Testis (tissue), 2 donors: ENCODE measurements at regions not wholly inside any gene's neighbourhood (a gene's known extent, or its start where the extent isn't known, plus 50 kb on each side); places are given as distances from the start of the nearest gene placed in this dataset.

Source experiments
- CTCF ChIP-seq, 3 experiments: fragments of 450-650 bp in 2 of 3; fragments of 200-600 bp in 1 of 3; sonication (generic) in 1 of 3; IDR thresholded peaks; one replicate each; pipeline ENCODE4 v1.5.1; 2016 to 2019; ENCODE audit warnings: antibody characterized with exemption in 3 of 3, mild to moderate bottlenecking in 2 of 3, moderate library complexity in 1 of 3
- POLR2A ChIP-seq: fragments of 450-650 bp; IDR thresholded peaks from one replicate; pipeline ENCODE4 v1.6.1; 2017; ENCODE audit warnings: antibody characterized with exemption, mild to moderate bottlenecking, moderate library complexity

GRCh38 chr2:198498048-198498447 lies 693.7 kb downstream of the PLCL1 start:
- TF ChIP-seq CTCF (IDR thresholded peaks at IDR 0.05), result no peak
- no peak for TF ChIP-seq POLR2A
